ENCODE measurements at regions not wholly inside any gene's neighbourhood (a gene's known extent, or its start where the extent isn't known, plus 50 kb on each side); places are given as distances from the start of the nearest gene placed in this dataset.

- DNase-seq: no peak
These were observed 98.3 kb downstream of the LRRC74A start for GRCh38 chr14:76924371-76925096.

- DNase-seq: no peak
These were observed 97.5 kb downstream of the LRRC74A start for GRCh38 chr14:76923431-76924370.

- no peak for DNase-seq
These were observed 96.4 kb downstream of the LRRC74A start for GRCh38 chr14:76922584-76922983.

- DNase-seq: no peak
These were observed 95.9 kb downstream of the LRRC74A start for GRCh38 chr14:76922092-76922491.

GRCh38 chr14:76921088-76921399 lies 94.8 kb downstream of the LRRC74A start:
- DNase-seq: no peak

- no peak for DNase-seq
These were observed 94.3 kb downstream of the LRRC74A start for GRCh38 chr14:76920331-76921087.

GRCh38 chr14:76919431-76920330 lies 93.5 kb downstream of the LRRC74A start:
- DNase-seq: peak; percentile 16
